22Rv1 (cell line): ENCODE measurements at regions not wholly inside any gene's neighbourhood (a gene's known extent, or its start where the extent isn't known, plus 50 kb on each side); places are given as distances from the start of the nearest gene placed in this dataset.

Experiments
- ZFX ChIP-seq: fragments of 450-650 bp; IDR thresholded peaks from 2 replicates; pipeline ENCODE4 v1.6.1; 2017; ENCODE audit warnings: antibody characterized with exemption, borderline replicate concordance
- TF ChIP-seq, protein P1 (sequence below): fragments of 450-650 bp; IDR thresholded peaks from 2 replicates; pipeline ENCODE4 v1.5.1; 2017; ENCODE audit warnings: mild to moderate bottlenecking

DNA sequence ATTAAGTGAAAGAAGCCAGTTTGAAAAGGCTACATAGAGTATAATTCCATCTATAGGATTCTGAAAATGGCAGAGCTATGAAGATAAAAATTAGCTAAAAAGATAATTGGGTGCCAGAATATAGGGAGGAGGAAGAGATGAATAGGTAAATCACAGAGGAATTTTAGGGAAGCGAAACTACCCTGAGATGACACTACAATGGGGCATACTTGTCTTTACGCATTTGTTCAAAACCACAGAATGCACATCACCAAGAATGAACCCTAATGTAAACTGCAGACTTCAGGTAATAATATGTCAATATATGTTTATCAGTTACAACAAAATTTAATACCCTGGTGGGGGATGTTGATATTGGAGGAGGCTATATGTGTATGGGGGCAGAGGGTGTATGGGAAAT lies 1342.9 kb downstream of the ADGRL3 start:
- TF ChIP-seq, protein P1, sequence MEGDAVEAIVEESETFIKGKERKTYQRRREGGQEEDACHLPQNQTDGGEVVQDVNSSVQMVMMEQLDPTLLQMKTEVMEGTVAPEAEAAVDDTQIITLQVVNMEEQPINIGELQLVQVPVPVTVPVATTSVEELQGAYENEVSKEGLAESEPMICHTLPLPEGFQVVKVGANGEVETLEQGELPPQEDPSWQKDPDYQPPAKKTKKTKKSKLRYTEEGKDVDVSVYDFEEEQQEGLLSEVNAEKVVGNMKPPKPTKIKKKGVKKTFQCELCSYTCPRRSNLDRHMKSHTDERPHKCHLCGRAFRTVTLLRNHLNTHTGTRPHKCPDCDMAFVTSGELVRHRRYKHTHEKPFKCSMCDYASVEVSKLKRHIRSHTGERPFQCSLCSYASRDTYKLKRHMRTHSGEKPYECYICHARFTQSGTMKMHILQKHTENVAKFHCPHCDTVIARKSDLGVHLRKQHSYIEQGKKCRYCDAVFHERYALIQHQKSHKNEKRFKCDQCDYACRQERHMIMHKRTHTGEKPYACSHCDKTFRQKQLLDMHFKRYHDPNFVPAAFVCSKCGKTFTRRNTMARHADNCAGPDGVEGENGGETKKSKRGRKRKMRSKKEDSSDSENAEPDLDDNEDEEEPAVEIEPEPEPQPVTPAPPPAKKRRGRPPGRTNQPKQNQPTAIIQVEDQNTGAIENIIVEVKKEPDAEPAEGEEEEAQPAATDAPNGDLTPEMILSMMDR, result no peak
- no peak for TF ChIP-seq ZFX
